ENCODE measurements at regions not wholly inside any gene's neighbourhood (a gene's known extent, or its start where the extent isn't known, plus 50 kb on each side); places are given as distances from the start of the nearest gene placed in this dataset.
"Not testable (repeated sequence)": the region's sequence is repeated elsewhere in the genome, so short reads cannot be mapped to it uniquely, and the experiment has no call there.

GRCh38 chr1:224029286-224030025 lies 84.5 kb upstream of the FBXO28 start:
- H3K36me3 Mint-ChIP-seq; POLR2A ChIA-PET (ENCODE audit: partially characterized antibody); H3K27ac Mint-ChIP-seq; intact Hi-C loops (cut with micrococcal nuclease); H3K4me3 ChIP-seq (ENCODE audit: low read length in 2 of 2); CTCF ChIA-PET (ENCODE audit: partially characterized antibody); H3K9me3 Mint-ChIP-seq; H3K9me3 ChIP-seq (ENCODE audit: control insufficient read depth in 1 of 2, low read length in 2 of 2); H3K27ac ChIP-seq (ENCODE audit: low read depth, low read length); H3K4me1 Mint-ChIP-seq; DNase-seq; H3K4me3 Mint-ChIP-seq; H3K36me3 ChIP-seq (ENCODE audit: insufficient read depth, low read length); H3K27me3 ChIP-seq (ENCODE audit: insufficient read depth, low read length); H3K27me3 Mint-ChIP-seq; H3K4me1 ChIP-seq (ENCODE audit: insufficient read depth, low read length): not testable (repeated sequence)

- not testable (repeated sequence) for H3K36me3 Mint-ChIP-seq, DNase-seq, H3K4me1 Mint-ChIP-seq
Observed at GRCh38 chr1:224028802-224029201, 85.1 kb upstream of the FBXO28 start.

GRCh38 chr1:224023122-224023521 lies 90.8 kb upstream of the FBXO28 start:
- DNase-seq; H3K9me3 ChIP-seq (ENCODE audit: control insufficient read depth in 1 of 2, low read length in 2 of 2); H3K36me3 ChIP-seq (ENCODE audit: insufficient read depth, low read length); H3K27ac ChIP-seq (ENCODE audit: low read depth, low read length); H3K4me1 Mint-ChIP-seq; H3K4me3 ChIP-seq (ENCODE audit: low read length in 2 of 2); H3K27ac Mint-ChIP-seq; H3K4me3 Mint-ChIP-seq; CTCF ChIA-PET (ENCODE audit: partially characterized antibody); intact Hi-C loops (cut with micrococcal nuclease); H3K9me3 Mint-ChIP-seq; H3K36me3 Mint-ChIP-seq; H3K27me3 Mint-ChIP-seq; H3K4me1 ChIP-seq (ENCODE audit: insufficient read depth, low read length); H3K27me3 ChIP-seq (ENCODE audit: insufficient read depth, low read length); POLR2A ChIA-PET (ENCODE audit: partially characterized antibody): not testable (repeated sequence)

More at GRCh38 chr1:224028802-224029201, 85.1 kb upstream of the FBXO28 start:
- H3K4me3 ChIP-seq (ENCODE audit: low read length in 2 of 2); intact Hi-C loops (cut with micrococcal nuclease); CTCF ChIA-PET (ENCODE audit: partially characterized antibody); H3K27me3 ChIP-seq (ENCODE audit: insufficient read depth, low read length); H3K27me3 Mint-ChIP-seq; H3K9me3 ChIP-seq (ENCODE audit: control insufficient read depth in 1 of 2, low read length in 2 of 2); H3K27ac ChIP-seq (ENCODE audit: low read depth, low read length); POLR2A ChIA-PET (ENCODE audit: partially characterized antibody); H3K9me3 Mint-ChIP-seq; H3K36me3 ChIP-seq (ENCODE audit: insufficient read depth, low read length); H3K4me3 Mint-ChIP-seq; H3K4me1 ChIP-seq (ENCODE audit: insufficient read depth, low read length); H3K27ac Mint-ChIP-seq: not testable (repeated sequence)

GRCh38 chr1:224022249-224022970 lies 91.5 kb upstream of the FBXO28 start:
- intact Hi-C loops (cut with micrococcal nuclease); DNase-seq; H3K4me3 Mint-ChIP-seq; H3K27ac Mint-ChIP-seq; H3K27me3 Mint-ChIP-seq; H3K4me1 Mint-ChIP-seq; H3K4me3 ChIP-seq (ENCODE audit: low read length in 2 of 2); H3K9me3 ChIP-seq (ENCODE audit: control insufficient read depth in 1 of 2, low read length in 2 of 2); H3K27ac ChIP-seq (ENCODE audit: low read depth, low read length); H3K27me3 ChIP-seq (ENCODE audit: insufficient read depth, low read length); H3K36me3 ChIP-seq (ENCODE audit: insufficient read depth, low read length); H3K36me3 Mint-ChIP-seq; H3K4me1 ChIP-seq (ENCODE audit: insufficient read depth, low read length); POLR2A ChIA-PET (ENCODE audit: partially characterized antibody); H3K9me3 Mint-ChIP-seq; CTCF ChIA-PET (ENCODE audit: partially characterized antibody): not testable (repeated sequence)

- H3K4me3 ChIP-seq (ENCODE audit: low read length in 2 of 2); H3K36me3 Mint-ChIP-seq; DNase-seq; H3K27me3 Mint-ChIP-seq; CTCF ChIA-PET (ENCODE audit: partially characterized antibody); H3K27ac Mint-ChIP-seq; H3K9me3 ChIP-seq (ENCODE audit: control insufficient read depth in 1 of 2, low read length in 2 of 2); intact Hi-C loops (cut with micrococcal nuclease); H3K4me1 ChIP-seq (ENCODE audit: insufficient read depth, low read length); H3K9me3 Mint-ChIP-seq; H3K27ac ChIP-seq (ENCODE audit: low read depth, low read length); POLR2A ChIA-PET (ENCODE audit: partially characterized antibody); H3K4me1 Mint-ChIP-seq; H3K27me3 ChIP-seq (ENCODE audit: insufficient read depth, low read length); H3K4me3 Mint-ChIP-seq; H3K36me3 ChIP-seq (ENCODE audit: insufficient read depth, low read length): not testable (repeated sequence)
Observed at GRCh38 chr1:224019866-224020265, 94.0 kb upstream of the FBXO28 start.

GRCh38 chr1:224015782-224016181 lies 98.1 kb upstream of the FBXO28 start:
- H3K4me1 Mint-ChIP-seq; H3K4me3 ChIP-seq (ENCODE audit: low read length in 2 of 2); H3K4me3 Mint-ChIP-seq; POLR2A ChIA-PET (ENCODE audit: partially characterized antibody); H3K9me3 ChIP-seq (ENCODE audit: control insufficient read depth in 1 of 2, low read length in 2 of 2); intact Hi-C loops (cut with micrococcal nuclease); H3K36me3 ChIP-seq (ENCODE audit: insufficient read depth, low read length); H3K27me3 Mint-ChIP-seq; H3K9me3 Mint-ChIP-seq; DNase-seq; H3K4me1 ChIP-seq (ENCODE audit: insufficient read depth, low read length); CTCF ChIA-PET (ENCODE audit: partially characterized antibody); H3K27ac ChIP-seq (ENCODE audit: low read depth, low read length); H3K27ac Mint-ChIP-seq; H3K27me3 ChIP-seq (ENCODE audit: insufficient read depth, low read length); H3K36me3 Mint-ChIP-seq: not testable (repeated sequence)

- no peak overlapping the region for H3K27ac ChIP-seq (ENCODE audit: low read depth, low read length)
- no peak for DNase-seq
- no peaks in the 10 kb centered on the region for H3K4me1 ChIP-seq (ENCODE audit: insufficient read depth, low read length)
- no peak overlapping the region for H3K4me3 ChIP-seq (ENCODE audit: low read length in 2 of 2)
- peaks cover 0 to 4% of the 10 kb centered on the region in 2 donors for H3K9me3 ChIP-seq (ENCODE audit: control insufficient read depth in 1 of 2, low read length in 2 of 2)
- no peaks in the 10 kb centered on the region for H3K27me3 ChIP-seq (ENCODE audit: insufficient read depth, low read length)
- intact Hi-C loops (cut with micrococcal nuclease) = no loop called here
- ChIA-PET POLR2A (ENCODE audit: partially characterized antibody) (no interaction called here), CTCF (ENCODE audit: partially characterized antibody) (no interaction called here)
- Mint-ChIP-seq H3K4me1 (no peaks in the 10 kb centered on the region), H3K27me3 (no peaks in the 10 kb centered on the region), H3K36me3 (no peaks in the 10 kb centered on the region), H3K27ac (no peak overlapping the region), H3K4me3 (no peak overlapping the region), H3K9me3 (peaks cover 0 to 3% (median 0%) of the 10 kb centered on the region in 8 donors)
- no peaks in the 10 kb centered on the region for H3K36me3 ChIP-seq (ENCODE audit: insufficient read depth, low read length)
Observed at GRCh38 chr1:224014330-224014649, 99.6 kb upstream of the FBXO28 start.

Measured in CD4-positive, alpha-beta memory T cell (primary cell).